GM10248 (cell line): ENCODE measurements at regions not wholly inside any gene's neighbourhood (a gene's known extent, or its start where the extent isn't known, plus 50 kb on each side); places are given as distances from the start of the nearest gene placed in this dataset.

Source experiments
- CTCF ChIA-PET: fragments of 300-600 bp; sonication (Branson Sonifier 250); formaldehyde crosslinking; extraction: SDS; loops from one replicate; lab custom pipeline; 2021; ENCODE audit warnings: antibody characterized with exemption; lab: Yijun Ruan, JAX
- POLR2A ChIA-PET: fragments of 350-650 bp; sonication (Branson Sonifier 250); formaldehyde crosslinking; extraction: SDS; loops from one replicate; lab custom pipeline; 2020; ENCODE audit warnings: antibody characterized with exemption; lab: Yijun Ruan, JAX
- DNase-seq: peaks from one replicate; pipeline ENCODE4 v3.0.0; 2012; ENCODE audit errors: extremely low spot score
- TF ChIP-seq, protein P1 (sequence below): IDR thresholded peaks from 2 replicates; pipeline ENCODE4 v1.5.1; 2012; ENCODE audit warnings: mild to moderate bottlenecking, low read depth; ENCODE audit errors: extremely low read depth, missing control alignments, control extremely low read depth

DNA sequence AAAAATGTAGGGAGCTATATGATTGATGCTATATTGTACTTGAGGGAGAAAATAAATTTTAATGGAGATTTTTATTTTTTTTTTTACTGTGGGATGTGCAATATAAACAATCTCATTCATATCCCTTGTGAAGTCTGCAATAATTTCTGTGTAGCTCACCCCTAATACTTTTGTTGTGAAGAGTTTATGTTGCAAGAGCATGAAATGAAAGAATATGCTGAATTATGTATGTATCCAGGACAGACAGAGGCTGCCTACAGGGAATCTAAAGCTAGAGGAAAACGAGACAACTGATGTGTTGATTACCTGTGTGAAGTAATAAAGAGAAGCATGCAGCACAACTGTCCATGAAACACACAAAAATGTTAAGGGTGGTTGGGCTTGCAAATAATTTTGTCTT, 643.3 kb downstream of the DCDC2C start:
- DNase-seq = no peak
- CTCF ChIA-PET = interaction anchor here (0.9 kb wide), 1 partner anchor 15 kb away, joined by 3 read pairs; no protein-coding TSS in a partner anchor
- TF ChIP-seq, protein P1, sequence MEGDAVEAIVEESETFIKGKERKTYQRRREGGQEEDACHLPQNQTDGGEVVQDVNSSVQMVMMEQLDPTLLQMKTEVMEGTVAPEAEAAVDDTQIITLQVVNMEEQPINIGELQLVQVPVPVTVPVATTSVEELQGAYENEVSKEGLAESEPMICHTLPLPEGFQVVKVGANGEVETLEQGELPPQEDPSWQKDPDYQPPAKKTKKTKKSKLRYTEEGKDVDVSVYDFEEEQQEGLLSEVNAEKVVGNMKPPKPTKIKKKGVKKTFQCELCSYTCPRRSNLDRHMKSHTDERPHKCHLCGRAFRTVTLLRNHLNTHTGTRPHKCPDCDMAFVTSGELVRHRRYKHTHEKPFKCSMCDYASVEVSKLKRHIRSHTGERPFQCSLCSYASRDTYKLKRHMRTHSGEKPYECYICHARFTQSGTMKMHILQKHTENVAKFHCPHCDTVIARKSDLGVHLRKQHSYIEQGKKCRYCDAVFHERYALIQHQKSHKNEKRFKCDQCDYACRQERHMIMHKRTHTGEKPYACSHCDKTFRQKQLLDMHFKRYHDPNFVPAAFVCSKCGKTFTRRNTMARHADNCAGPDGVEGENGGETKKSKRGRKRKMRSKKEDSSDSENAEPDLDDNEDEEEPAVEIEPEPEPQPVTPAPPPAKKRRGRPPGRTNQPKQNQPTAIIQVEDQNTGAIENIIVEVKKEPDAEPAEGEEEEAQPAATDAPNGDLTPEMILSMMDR = no peak
- POLR2A ChIA-PET = no interaction called here

DNA sequence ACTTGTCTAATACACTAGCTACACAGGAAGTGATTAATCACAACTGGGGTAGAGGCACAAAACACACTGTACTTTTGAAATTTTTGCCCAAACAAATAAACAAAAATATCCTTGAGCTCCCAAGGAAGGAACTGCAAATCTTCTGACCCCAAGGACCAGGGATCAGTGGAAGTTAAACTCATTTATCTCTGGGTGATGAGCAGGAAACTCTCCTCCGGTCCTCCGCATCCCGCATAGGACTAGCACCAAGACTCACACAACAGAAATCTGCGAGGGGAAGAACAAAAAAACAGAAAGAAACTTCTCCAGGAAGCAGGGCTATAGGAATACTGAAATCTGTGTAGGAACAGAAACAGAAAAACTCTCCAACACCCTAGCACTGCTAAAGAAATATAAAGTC, 650.3 kb downstream of the DCDC2C start:
- TF ChIP-seq, protein P1 = no peak
- ChIA-PET CTCF (no interaction called here), POLR2A (no interaction called here)
- no peak for DNase-seq

DNA sequence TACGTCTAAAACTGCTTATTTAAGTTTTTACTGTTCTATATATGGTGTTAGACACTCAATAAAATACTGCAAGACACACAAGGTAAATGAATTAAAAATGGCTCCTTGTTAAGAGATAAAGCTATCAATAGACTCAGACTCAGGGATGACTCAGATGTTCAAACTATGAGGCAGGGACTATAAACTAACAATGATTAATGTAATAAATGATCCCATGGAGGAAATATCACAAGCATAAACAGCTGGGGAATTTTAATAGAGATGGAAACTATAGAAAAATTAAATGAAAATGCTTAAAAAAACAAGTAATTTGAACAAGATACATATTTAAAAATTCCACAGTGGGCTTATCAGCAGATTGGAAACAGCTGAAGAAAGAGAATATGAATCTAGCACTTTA, 650.8 kb downstream of the DCDC2C start:
- TF ChIP-seq, protein P1 = no peak
- ChIA-PET POLR2A (no interaction called here), CTCF (no interaction called here)
- DNase-seq = no peak

DNA sequence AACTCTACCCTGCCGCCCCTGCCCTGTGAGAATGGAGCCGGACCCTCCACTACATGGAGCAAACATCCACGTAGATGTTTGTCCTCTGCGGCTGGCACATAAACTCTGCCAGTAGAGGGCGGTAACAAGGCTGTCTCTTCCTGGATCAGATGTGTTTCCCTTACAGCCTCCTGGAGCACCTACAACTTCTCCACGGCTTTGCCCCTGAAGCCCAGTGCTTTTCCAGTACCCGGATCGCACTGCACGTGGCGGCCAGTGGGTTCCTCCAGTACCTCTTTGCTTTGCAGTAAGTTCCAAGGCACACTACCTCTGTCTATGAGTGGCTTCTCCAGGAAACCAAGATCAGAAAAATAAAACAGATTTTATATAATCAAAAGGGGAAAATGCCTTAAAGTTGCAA, 651.3 kb downstream of the DCDC2C start:
- POLR2A ChIA-PET = no interaction called here
- TF ChIP-seq, protein P1 = peak; percentile 50
- CTCF ChIA-PET = no interaction called here
- DNase-seq = no peak

DNA sequence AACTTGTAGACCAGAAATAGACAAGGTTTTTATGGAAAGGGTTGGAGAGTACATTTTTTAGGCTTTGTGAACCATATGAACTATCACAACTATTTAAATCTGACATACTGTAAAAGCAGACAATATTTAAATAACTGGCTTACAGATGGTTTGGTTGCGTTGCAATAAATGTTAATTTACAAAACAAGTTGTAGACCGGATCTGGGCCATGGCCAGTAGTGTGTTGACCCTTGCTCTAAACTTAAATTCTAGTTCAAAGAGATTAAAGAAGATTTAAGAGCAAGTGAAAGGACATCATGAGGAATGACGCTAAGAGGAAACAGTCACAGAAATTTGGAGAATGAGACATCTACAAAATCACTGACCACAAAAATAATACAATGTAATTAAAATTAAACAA, 652.7 kb downstream of the DCDC2C start:
- ChIA-PET POLR2A (no interaction called here), CTCF (no interaction called here)
- TF ChIP-seq, protein P1 = no peak
- DNase-seq = no peak

DNA sequence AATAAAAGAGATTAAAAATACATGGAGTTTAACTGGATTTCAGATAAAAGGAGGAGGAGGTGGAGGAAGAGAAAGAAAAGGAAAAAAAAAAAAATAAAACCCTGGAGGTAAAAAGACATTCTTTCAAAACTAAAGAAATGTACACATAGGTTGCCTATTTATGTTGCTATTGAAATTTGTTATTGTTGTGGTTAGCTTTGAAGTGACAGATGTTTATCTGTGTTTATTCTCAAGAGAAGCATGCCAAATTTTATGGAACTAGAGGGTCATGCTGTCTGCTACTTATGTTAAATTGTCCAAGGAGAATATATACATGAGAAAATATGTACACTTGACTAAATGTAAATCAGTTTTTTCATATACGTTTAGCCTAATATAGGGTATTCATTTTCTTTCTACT, 653.2 kb downstream of the DCDC2C start:
- ChIA-PET POLR2A (no interaction called here), CTCF (no interaction called here)
- no peak for DNase-seq
- TF ChIP-seq, protein P1 = no peak

DNA sequence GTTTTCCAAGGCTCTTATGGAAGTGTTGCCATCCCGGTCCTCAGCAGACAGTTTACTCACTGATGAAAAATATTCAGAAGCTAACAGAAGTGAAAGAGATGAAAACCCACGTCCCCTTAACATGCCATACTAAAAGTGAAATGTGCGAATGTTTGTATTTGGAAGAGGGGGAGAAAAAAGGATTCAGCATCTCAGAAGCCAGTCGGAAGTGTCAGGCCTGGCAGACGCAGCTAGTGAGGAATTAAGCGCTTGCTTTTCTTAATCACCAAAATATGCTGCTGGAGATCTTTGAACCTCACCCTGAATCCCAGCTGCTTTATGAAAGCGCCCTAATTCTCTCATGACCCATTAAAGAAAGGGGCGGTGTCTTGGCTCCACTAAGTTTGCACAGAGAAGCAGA, 653.7 kb downstream of the DCDC2C start:
- TF ChIP-seq, protein P1 = no peak
- ChIA-PET CTCF (no interaction called here), POLR2A (no interaction called here)
- DNase-seq = no peak
